K562 (cell line): ENCODE measurements at regions not wholly inside any gene's neighbourhood (a gene's known extent, or its start where the extent isn't known, plus 50 kb on each side); places are given as distances from the start of the nearest gene placed in this dataset.

Experiments
- ATAC-seq: fragments of 200-7000 bp; cut with Tn5 transposase; 3 replicates; pipeline ENCODE4 v1.9.1; 2020; ENCODE audit warnings: moderate library complexity
- BruUV-seq: library from RNA; stranded (reverse); fragments of 400-500 nt; replicated peaks from 2 replicates; lab custom pipeline; 2021; lab: Mats Ljungman, UMichigan
- CTCF ChIA-PET: fragments of 300-600 bp; formaldehyde crosslinking; extraction: SDS; loops from one replicate; lab custom pipeline; 2021; ENCODE audit warnings: low intra/inter-chr PET ratio; lab: Yijun Ruan, JAX
- POLR2A ChIA-PET: fragments of 300-600, 350-650 bp; sonication (Branson Sonifier 250); formaldehyde crosslinking; extraction: SDS; loops from one replicate; lab custom pipeline; 2021; ENCODE audit warnings: antibody characterized with exemption, inconsistent platforms; lab: Yijun Ruan, JAX
- DNase-seq, 4 experiments: peaks; one replicate each; pipeline versions ENCODE4 v3.0.0 to v3.0.0-alpha.2; 2011 to 2018; ENCODE audit warnings: low spot score in 3 of 4, mixed read lengths in 3 of 4; ENCODE audit errors: extremely low read depth in 1 of 4
- FAIRE-seq: peaks from 2 replicates; lab custom pipeline; 2011; peaks lifted over from hg19 to GRCh38; lab: Jason Lieb, UNC
- H2AFZ ChIP-seq: 2 replicates; pipeline ENCODE4 v1.6.0; 2011; ENCODE audit warnings: low read depth, low read length, control low read depth, inconsistent platforms
- H3K27ac ChIP-seq: fragments of 200-600 bp; 3 replicates; pipeline ENCODE4 v1.8.0; 2011; ENCODE audit warnings: low read depth, mild to moderate bottlenecking, control low read depth, inconsistent platforms, low read length, moderate library complexity, mixed read lengths; ENCODE audit errors: extremely low read depth
- H3K27me3 ChIP-seq, 2 experiments: fragments of 300-600 bp in 1 of 2; 2 replicates in 1 of 2; 3 replicates in 1 of 2; pipeline versions ENCODE4 v1.6.0 to v1.8.0; 2011; ENCODE audit warnings: inconsistent platforms in 2 of 2, low read length in 2 of 2, mild to moderate bottlenecking in 1 of 2, mixed read lengths in 1 of 2, moderate library complexity in 1 of 2; ENCODE audit not compliant: control insufficient read depth in 2 of 2, insufficient read depth in 2 of 2
- H3K36me3 ChIP-seq: fragments of 300-600 bp; 3 replicates; pipeline ENCODE4 v1.8.0; 2011; ENCODE audit warnings: mild to moderate bottlenecking, low read length, inconsistent platforms; ENCODE audit not compliant: control insufficient read depth, insufficient read depth
- H3K4me1 ChIP-seq, 2 experiments: fragments of 200-600 bp in 1 of 2; replicated peaks in 1 of 2; 2 replicates in 1 of 2; 3 replicates in 1 of 2; pipeline versions ENCODE4 v1.5.1 to v1.8.0; 2011; ENCODE audit warnings: inconsistent platforms in 2 of 2, low read length in 2 of 2, mild to moderate bottlenecking in 1 of 2, mixed read lengths in 1 of 2, moderate library complexity in 1 of 2; ENCODE audit not compliant: control insufficient read depth in 2 of 2, insufficient read depth in 2 of 2
- H3K4me2 ChIP-seq: 2 replicates; pipeline ENCODE4 v1.6.1; 2011; ENCODE audit warnings: low read length, control low read depth, inconsistent platforms, mixed read lengths; ENCODE audit not compliant: insufficient read depth
- H3K4me3 ChIP-seq: fragments of 200-600 bp; sonication (generic), shearing (Covaris generic); 2 replicates; pipeline ENCODE4 v1.5.1; 2016; ENCODE audit warnings: control low read depth, inconsistent platforms
- H3K79me2 ChIP-seq: fragments of 200-600 bp; 3 replicates; pipeline ENCODE4 v1.8.0; 2011; ENCODE audit warnings: low read length, inconsistent platforms; ENCODE audit not compliant: control insufficient read depth, insufficient read depth
- H3K9ac ChIP-seq, 2 experiments: 2 replicates each; pipeline versions ENCODE4 v1.6.0 to v1.6.1; 2011; ENCODE audit warnings: low read depth in 2 of 2, low read length in 2 of 2, control low read depth in 1 of 2, inconsistent platforms in 1 of 2, mild to moderate bottlenecking in 1 of 2, mixed read lengths in 1 of 2; ENCODE audit not compliant: insufficient read depth in 1 of 2
- H3K9me1 ChIP-seq: one replicate; pipeline ENCODE4 v1.6.0; 2011; ENCODE audit warnings: inconsistent platforms, mild to moderate bottlenecking, low read length, moderate library complexity; ENCODE audit not compliant: control insufficient read depth, insufficient read depth
- H3K9me3 ChIP-seq: replicated peaks from 2 replicates; pipeline ENCODE4 v1.5.1; 2011; ENCODE audit warnings: low read depth, low read length, inconsistent platforms; ENCODE audit not compliant: control insufficient read depth, insufficient read depth
- H4K20me1 ChIP-seq: replicated peaks from 2 replicates; pipeline ENCODE4 v1.6.1; 2011; ENCODE audit warnings: low read length, inconsistent platforms, mixed read lengths; ENCODE audit not compliant: control insufficient read depth, insufficient read depth
- ELF2 ChIP-seq: fragments of 250-450 bp; sonication (Bioruptor Pico); IDR thresholded peaks from 2 replicates; pipeline ENCODE4 v1.5.0; 2021; ENCODE audit warnings: mild to moderate bottlenecking
- HEY1 ChIP-seq: fragments of 250-450 bp; sonication (Bioruptor Pico); IDR thresholded peaks from 2 replicates; pipeline ENCODE4 v1.5.0; 2020; ENCODE audit warnings: mild to moderate bottlenecking, moderate library complexity, borderline replicate concordance
- JUNB ChIP-seq: fragments of 450-650 bp; formaldehyde crosslinking; conservative IDR thresholded peaks from 2 replicates; pipeline ENCODE4 v1.4.0; 2020; ENCODE audit warnings: mild to moderate bottlenecking
- NFIX ChIP-seq: fragments of 250-450 bp; sonication (Bioruptor Pico); IDR thresholded peaks from 2 replicates; pipeline ENCODE4 v1.4.0; 2020; ENCODE audit warnings: low read depth, mild to moderate bottlenecking, moderate library complexity
- PPARD ChIP-seq: fragments of 250-450 bp; sonication (Bioruptor Pico); IDR thresholded peaks from 2 replicates; pipeline ENCODE4 v1.8.0; 2022; ENCODE audit warnings: inconsistent platforms, mild to moderate bottlenecking, moderate library complexity
- RBBP5 ChIP-seq: fragments of 200-600 bp; sonication (generic); IDR thresholded peaks from 2 replicates; pipeline ENCODE4 v1.6.1; 2012; ENCODE audit warnings: borderline replicate concordance, mild to moderate bottlenecking, low read length, control low read depth, inconsistent platforms; ENCODE audit not compliant: insufficient read depth, poor library complexity, severe bottlenecking
- SP2 ChIP-seq: IDR thresholded peaks from 2 replicates; pipeline ENCODE4 v1.6.1; 2011; ENCODE audit warnings: mild to moderate bottlenecking, low read depth, low read length, moderate library complexity; ENCODE audit not compliant: poor library complexity, severe bottlenecking; ENCODE audit errors: extremely low read depth
- ZNF311 ChIP-seq: fragments of 250-450 bp; sonication (Bioruptor Pico); IDR thresholded peaks from 2 replicates; pipeline ENCODE4 v1.4.0; 2020; ENCODE audit warnings: mild to moderate bottlenecking, moderate library complexity
- ZNF347 ChIP-seq: fragments of 450-650 bp; formaldehyde crosslinking; IDR thresholded peaks from 2 replicates; pipeline ENCODE4 v1.4.0; 2020; ENCODE audit warnings: low read depth, mild to moderate bottlenecking, moderate library complexity
- WGBS: fragments of 100-300 bp; shearing (Covaris generic); methylation state at CpG from one replicate; pipeline ENCODE4 v1.1.6; 2016; ENCODE audit warnings: low coverage, mixed read lengths; ENCODE audit not compliant: insufficient coverage; ENCODE audit errors: missing lambda C conversion rate; 5-methylcytosine and 5-hydroxymethylcytosine counted together
- in situ Hi-C: fragments of 300-500 bp; cut with MboI; formaldehyde crosslinking; loops from 4 replicates; pipeline ENCODE4 v1.15.0; 2018; ENCODE audit warnings: inconsistent platforms, mixed read lengths
- intact Hi-C: fragments of 100-400 bp; cut with micrococcal nuclease; formaldehyde crosslinking; loops from 2 replicates; pipeline ENCODE4 v1.14.2; 2022
- TF ChIP-seq, protein P1 (sequence below): sonication (generic); formaldehyde crosslinking; IDR thresholded peaks from 2 replicates; pipeline ENCODE4 v1.8.1; 2023; ENCODE audit warnings: mild to moderate bottlenecking, missing genetic modification reagents
- TF ChIP-seq, protein P2 (sequence below), 2 experiments: IDR thresholded peaks in 1 of 2; conservative IDR thresholded peaks in 1 of 2; 2 replicates each; pipeline ENCODE4 v1.6.1; 2016; ENCODE audit warnings: low read depth in 2 of 2, mild to moderate bottlenecking in 1 of 2, missing compliant biosample characterization in 1 of 2, missing genetic modification characterization in 1 of 2, moderate library complexity in 1 of 2

DNA sequence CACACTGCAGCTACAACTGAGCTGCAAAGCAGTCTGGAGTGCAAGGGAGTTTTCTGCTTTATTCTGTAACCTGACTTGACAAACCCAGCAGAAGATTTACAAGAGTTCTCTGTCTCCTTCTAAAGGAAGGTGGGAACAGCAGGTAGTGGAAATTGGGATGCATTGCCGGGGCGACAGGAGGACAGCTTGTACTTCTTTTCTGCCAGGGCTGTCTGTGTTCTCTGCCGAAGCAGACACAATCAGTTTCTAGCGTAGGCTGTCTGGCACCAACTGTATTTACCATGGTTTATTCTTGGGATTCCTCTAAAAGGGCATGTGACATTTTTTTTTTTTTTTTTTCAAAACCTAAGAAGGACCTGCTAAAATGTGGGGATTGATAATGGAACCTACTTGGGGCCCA, 190.8 kb upstream of the GK2 start:
- Histone ChIP-seq H3K27ac (no peak overlapping the region), H3K79me2 (no peaks in the 10 kb centered on the region), H3K4me2 (no peak overlapping the region), H2AFZ (peak overlapping the region; percentile 34; the same call in 1 of the 2 replicates), H3K9ac (no peak overlapping the region), H3K9me3 (no peaks in the 10 kb centered on the region), H3K27me3 (no peaks in the 10 kb centered on the region), H3K36me3 (no peaks in the 10 kb centered on the region), H3K4me3 (no peak overlapping the region), H3K9me1 (no peaks in the 10 kb centered on the region), H4K20me1 (no peaks in the 10 kb centered on the region), H3K4me1 (peaks cover 0 to under 1% of the 10 kb centered on the region in 2 experiments; a peak in 2 of 5 replicates)
- ATAC-seq (no peak), FAIRE-seq (no peak), DNase-seq (no peak)
- TF ChIP-seq JUNB (CRISPR knock-in tag) (no peak), RBBP5 (no peak), ELF2 (CRISPR knock-in tag) (no peak), SP2 (no peak), NFIX (no peak), ZNF311 (no peak), ZNF347 (CRISPR knock-in tag) (no peak), HEY1 (CRISPR knock-in tag) (no peak), PPARD (CRISPR knock-in tag) (no peak)
- TF ChIP-seq, protein P1, sequence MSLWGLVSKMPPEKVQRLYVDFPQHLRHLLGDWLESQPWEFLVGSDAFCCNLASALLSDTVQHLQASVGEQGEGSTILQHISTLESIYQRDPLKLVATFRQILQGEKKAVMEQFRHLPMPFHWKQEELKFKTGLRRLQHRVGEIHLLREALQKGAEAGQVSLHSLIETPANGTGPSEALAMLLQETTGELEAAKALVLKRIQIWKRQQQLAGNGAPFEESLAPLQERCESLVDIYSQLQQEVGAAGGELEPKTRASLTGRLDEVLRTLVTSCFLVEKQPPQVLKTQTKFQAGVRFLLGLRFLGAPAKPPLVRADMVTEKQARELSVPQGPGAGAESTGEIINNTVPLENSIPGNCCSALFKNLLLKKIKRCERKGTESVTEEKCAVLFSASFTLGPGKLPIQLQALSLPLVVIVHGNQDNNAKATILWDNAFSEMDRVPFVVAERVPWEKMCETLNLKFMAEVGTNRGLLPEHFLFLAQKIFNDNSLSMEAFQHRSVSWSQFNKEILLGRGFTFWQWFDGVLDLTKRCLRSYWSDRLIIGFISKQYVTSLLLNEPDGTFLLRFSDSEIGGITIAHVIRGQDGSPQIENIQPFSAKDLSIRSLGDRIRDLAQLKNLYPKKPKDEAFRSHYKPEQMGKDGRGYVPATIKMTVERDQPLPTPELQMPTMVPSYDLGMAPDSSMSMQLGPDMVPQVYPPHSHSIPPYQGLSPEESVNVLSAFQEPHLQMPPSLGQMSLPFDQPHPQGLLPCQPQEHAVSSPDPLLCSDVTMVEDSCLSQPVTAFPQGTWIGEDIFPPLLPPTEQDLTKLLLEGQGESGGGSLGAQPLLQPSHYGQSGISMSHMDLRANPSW (CRISPR knock-in tag) = no peak
- TF ChIP-seq, protein P2, sequence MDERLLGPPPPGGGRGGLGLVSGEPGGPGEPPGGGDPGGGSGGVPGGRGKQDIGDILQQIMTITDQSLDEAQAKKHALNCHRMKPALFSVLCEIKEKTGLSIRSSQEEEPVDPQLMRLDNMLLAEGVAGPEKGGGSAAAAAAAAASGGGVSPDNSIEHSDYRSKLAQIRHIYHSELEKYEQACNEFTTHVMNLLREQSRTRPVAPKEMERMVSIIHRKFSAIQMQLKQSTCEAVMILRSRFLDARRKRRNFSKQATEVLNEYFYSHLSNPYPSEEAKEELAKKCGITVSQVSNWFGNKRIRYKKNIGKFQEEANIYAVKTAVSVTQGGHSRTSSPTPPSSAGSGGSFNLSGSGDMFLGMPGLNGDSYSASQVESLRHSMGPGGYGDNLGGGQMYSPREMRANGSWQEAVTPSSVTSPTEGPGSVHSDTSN (CRISPR knock-in tag; IDR thresholded peaks at IDR 0.05; ENCODE audit: low read depth) = no peak
- TF ChIP-seq, protein P2 (tag; conservative IDR thresholded peaks at IDR 0.05; ENCODE audit: low read depth) = no peak
- in situ Hi-C loops = no loop called here
- POLR2A ChIA-PET = no interaction called here
- 20% methylated on average over 4 of the region's 4 CpGs for WGBS
- intact Hi-C loops = no loop called here
- BruUV-seq = no TSS peak
- CTCF ChIA-PET = no interaction called here
